ENCODE measurements at regions not wholly inside any gene's neighbourhood (a gene's known extent, or its start where the extent isn't known, plus 50 kb on each side); places are given as distances from the start of the nearest gene placed in this dataset.

GRCh38 chr4:108365551-108365950 lies 196.8 kb upstream of the LEF1 start:
- DNase-seq (ENCODE audit: low spot score) = no peak

- DNase-seq (ENCODE audit: low spot score) = no peak
Measured at GRCh38 chr4:108361886-108362285, 193.2 kb upstream of the LEF1 start.

GRCh38 chr4:108361446-108361820 lies 192.7 kb upstream of the LEF1 start:
- DNase-seq (ENCODE audit: low spot score) = no peak

- peak; percentile 14 for DNase-seq (ENCODE audit: low spot score)
Measured at GRCh38 chr4:108360754-108361445, 192.2 kb upstream of the LEF1 start.

DNA sequence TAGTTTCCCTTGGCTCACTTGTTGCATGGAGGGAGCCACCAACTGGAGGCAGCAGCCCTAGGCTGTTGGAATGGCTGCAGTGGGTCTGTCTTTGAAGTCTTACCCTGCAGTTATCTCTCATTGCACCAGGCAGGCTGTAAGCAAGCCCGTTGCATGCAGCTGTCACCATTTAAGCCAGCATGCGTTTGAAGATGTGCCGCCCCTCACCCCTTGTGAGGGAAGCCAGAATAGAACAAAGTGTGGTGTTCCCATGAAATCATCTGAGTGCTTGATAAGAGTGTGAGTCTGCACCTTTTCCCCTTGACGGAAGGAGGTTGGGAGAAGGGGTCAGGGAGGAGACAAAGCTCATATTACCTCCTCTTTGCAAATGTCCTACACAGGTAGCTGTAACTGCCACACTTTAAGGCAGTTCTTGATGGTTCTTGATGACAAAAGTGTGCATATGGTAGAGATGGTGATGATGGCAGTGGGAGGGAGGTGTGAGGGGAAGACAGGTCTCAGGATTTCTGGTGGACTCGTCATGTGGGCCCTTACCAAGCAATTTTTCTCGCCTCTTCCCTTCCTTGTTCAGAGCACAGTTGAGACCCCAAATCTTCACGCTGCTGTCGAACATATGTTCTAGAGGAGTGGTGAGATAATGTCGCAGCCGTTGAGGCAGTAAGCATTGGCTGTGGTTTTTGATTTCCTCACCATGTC lies 191.4 kb upstream of the LEF1 start:
- no peak for DNase-seq (ENCODE audit: low spot score)

- no peak for DNase-seq (ENCODE audit: low spot score)
Measured at GRCh38 chr4:108359130-108359985, 190.6 kb upstream of the LEF1 start.

- no peak for DNase-seq (ENCODE audit: low spot score)
Measured at GRCh38 chr4:108355902-108356535, 187.3 kb upstream of the LEF1 start.

GRCh38 chr4:108355186-108355901 lies 186.6 kb upstream of the LEF1 start:
- no peak for DNase-seq (ENCODE audit: low spot score)

DNA sequence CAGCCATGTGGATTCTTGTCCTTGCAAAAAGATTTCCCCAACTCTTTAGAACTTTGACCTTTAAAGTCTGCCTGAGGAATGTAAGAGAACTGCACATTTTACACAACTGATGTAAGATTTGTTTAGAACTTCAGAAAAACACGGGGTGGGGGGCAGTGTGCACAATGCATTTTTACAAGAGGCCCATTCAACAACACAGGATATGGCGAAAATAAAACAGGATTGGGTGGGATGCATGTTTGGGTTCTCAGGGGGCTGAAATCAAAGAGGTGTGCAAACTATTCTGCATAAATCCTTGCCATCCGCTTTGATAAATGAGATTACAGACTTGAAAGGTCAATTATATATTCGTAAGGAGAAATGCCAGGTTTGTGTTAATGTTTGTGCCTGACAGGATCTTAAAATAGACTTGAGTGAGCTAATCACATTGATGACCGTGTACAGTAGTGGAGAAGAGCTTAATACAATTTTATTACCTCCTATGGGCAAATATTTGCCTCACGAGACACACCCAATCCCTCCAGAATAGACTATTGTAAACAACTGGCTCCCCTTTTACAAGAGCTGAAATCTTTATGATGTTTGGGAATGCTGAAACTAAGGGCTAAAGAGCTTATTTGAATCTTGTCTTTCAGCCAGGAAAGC lies 184.1 kb upstream of the LEF1 start:
- no peak for DNase-seq (ENCODE audit: low spot score)

DNA sequence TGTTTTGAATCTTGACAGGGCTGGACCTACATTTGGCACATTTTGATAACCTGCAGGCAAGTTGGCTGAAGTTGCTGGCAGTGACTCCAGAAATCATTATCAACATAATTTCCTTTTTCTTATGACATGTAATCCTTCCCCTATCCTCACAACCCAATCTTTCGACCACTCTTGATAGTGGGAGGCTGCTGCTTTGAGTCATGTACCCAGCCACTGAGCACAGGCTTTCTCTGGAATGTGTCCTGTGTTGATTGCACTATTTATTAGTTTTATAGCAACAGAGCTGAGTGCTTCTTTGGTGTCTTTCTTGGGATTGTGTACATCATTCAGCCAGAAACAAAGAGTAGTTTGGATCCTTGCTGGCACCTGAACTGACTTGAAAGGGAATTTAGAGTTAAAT lies 183.1 kb upstream of the LEF1 start:
- DNase-seq (ENCODE audit: low spot score) = no peak

GRCh38 chr4:108350332-108350731 lies 181.6 kb upstream of the LEF1 start:
- no peak for DNase-seq (ENCODE audit: low spot score)

DNA sequence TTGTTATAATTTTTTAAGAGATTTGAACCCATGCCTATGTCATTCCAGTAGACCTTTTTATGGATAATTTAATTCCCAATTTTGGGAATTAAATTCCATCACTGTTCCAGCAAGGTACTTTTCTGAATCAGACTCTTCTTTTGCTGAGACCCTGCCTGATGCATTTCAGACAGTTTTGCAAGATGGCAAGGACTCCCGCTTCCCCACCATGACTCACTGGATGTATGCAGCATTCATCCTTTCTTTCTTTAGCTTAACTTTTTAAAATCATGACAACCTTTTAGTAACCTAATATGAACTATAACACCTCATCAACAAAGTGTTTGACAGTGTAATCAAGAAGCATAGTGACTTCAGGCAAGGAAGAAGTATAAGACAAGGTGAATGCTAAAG lies 178.1 kb upstream of the LEF1 start:
- DNase-seq (ENCODE audit: low spot score) = no peak

GRCh38 chr4:108345862-108346817 lies 177.4 kb upstream of the LEF1 start:
- DNase-seq (ENCODE audit: low spot score) = no peak

GRCh38 chr4:108342325-108342970 lies 173.7 kb upstream of the LEF1 start:
- no peak for DNase-seq (ENCODE audit: low spot score)

- no peak for DNase-seq (ENCODE audit: low spot score)
Measured at GRCh38 chr4:108337923-108338322, 169.2 kb upstream of the LEF1 start.

DNA sequence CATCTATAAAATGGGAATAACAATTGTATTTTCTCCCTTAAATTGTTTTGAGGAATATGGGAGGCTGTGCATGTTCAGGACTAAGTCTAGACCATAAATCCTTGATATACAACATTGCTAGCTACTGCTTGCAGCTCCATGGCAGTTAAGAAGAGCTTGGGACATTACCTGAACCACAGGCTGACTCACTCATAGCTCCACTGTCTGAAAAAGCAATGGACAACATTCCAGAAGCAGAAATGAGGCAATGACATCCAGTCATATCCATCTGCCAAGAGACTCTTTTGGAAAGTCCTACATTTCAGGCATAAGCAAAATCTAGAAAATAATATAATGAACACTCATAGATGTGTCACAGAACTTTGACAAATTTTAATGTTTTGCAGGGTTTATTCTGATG lies 167.3 kb upstream of the LEF1 start:
- no peak for DNase-seq (ENCODE audit: low spot score)

GRCh38 chr4:108335081-108335480 lies 166.3 kb upstream of the LEF1 start:
- no peak for DNase-seq (ENCODE audit: low spot score)

DNA sequence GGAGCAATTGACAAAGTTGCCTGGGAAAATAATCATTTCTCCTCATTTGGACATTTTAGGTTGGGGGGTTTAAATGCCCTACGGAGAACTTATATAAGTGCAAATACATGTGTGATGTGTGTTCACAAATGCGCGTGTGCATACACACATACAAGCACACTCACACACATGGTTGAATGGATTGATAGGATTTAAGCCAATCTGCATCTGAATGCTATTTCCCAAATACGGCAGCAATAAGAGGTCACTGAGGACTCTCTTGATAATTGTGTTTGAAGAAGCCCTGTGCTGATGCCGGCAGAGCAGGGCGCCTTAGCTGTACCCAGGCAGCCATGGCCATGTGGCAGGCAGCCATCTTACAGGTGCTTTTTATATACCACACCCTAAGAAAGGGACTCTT lies 165.3 kb upstream of the LEF1 start:
- no peak for DNase-seq (ENCODE audit: low spot score)

- no peak for DNase-seq (ENCODE audit: low spot score)
Measured at GRCh38 chr4:108333353-108333942, 164.7 kb upstream of the LEF1 start.

Measured in hepatic stellate cell (primary cell).